Pancreas (tissue), 10 donors: ENCODE measurements at regions not wholly inside any gene's neighbourhood (a gene's known extent, or its start where the extent isn't known, plus 50 kb on each side); places are given as distances from the start of the nearest gene placed in this dataset.
"Not testable (repeated sequence)": the region's sequence is repeated elsewhere in the genome, so short reads cannot be mapped to it uniquely, and the experiment has no call there.

Experiments
- ATAC-seq, 4 donors: fragments of 200-7000 bp; cut with Tn5 transposase; one replicate each; pipeline versions ENCODE4 v1.8.0 to v1.9.1; 2020; ENCODE audit warnings: mild to moderate bottlenecking in 4 of 4, moderate library complexity in 4 of 4
- DNase-seq, 6 donors: peaks; one replicate each; pipeline ENCODE4 v3.0.0-alpha.2; 2020
- FAIRE-seq: peaks from 2 replicates; lab custom pipeline; 2012; peaks lifted over from hg19 to GRCh38; lab: Jason Lieb, UNC
- H3K27ac ChIP-seq, 4 donors: fragments of 200-600 bp; sonication (generic); 1 replicate in 3 of 4; 2 replicates in 1 of 4; pipeline versions ENCODE4 v1.5.0 to v1.8.0; 2020
- H3K27me3 ChIP-seq, 4 donors: fragments of 200-600 bp; one replicate each; pipeline ENCODE4 v1.8.0; 2021
- H3K36me3 ChIP-seq, 3 donors: fragments of 200-600 bp; sonication (generic) in 1 of 3; one replicate each; pipeline versions ENCODE4 v1.5.0 to v1.8.0; 2020 to 2021
- H3K4me1 ChIP-seq, 3 donors: fragments of 200-600 bp; one replicate each; pipeline ENCODE4 v1.8.0; 2021
- H3K4me3 ChIP-seq, 4 donors: fragments of 200-600 bp; sonication (generic) in 2 of 4; one replicate each; pipeline versions ENCODE4 v1.5.0 to v1.8.0; 2020 to 2021
- H3K9me3 ChIP-seq, 4 donors: fragments of 200-600 bp; one replicate each; pipeline ENCODE4 v1.8.0; 2021
- WGBS, 2 donors: extraction: QIAGEN DNeasy Blood & Tissue Kit; methylation state at CpG; one replicate each; pipeline ENCODE4 v1.1.7; 2013; 5-methylcytosine and 5-hydroxymethylcytosine counted together
- intact Hi-C, 3 donors: fragments of 100-400 bp; cut with DNase I; formaldehyde crosslinking; loops; one replicate each; pipeline versions ENCODE4 v1.11.1 to v1.14.2; 2022
- TF ChIP-seq, protein P1 (sequence below), 4 donors: fragments of 200-600 bp; sonication (generic) in 3 of 4; IDR thresholded peaks; one replicate each; pipeline versions ENCODE4 v1.5.0 to v1.8.0; 2021; ENCODE audit warnings: antibody characterized with exemption in 4 of 4
- donor health status: healthy with polysubstance abuse.
- donor health status: DM: no; HTN: no; CAD: no; lungs with moderate emphysema.
- donor health status: DM: no; HTN: no; CAD: no.
- donor health status: control.
- donor health status: control.
- donor health status: Bipolar disorder and iron deficiency.
- donor health status: DM: yes; HTN: yes; CAD: no.
- donor health status: DM: no; HTN: no; CAD: no.
- donor health status: DM: no; HTN: no; CAD: no.
- donor health status: DM: yes; HTN: yes; CAD: no.

DNA sequence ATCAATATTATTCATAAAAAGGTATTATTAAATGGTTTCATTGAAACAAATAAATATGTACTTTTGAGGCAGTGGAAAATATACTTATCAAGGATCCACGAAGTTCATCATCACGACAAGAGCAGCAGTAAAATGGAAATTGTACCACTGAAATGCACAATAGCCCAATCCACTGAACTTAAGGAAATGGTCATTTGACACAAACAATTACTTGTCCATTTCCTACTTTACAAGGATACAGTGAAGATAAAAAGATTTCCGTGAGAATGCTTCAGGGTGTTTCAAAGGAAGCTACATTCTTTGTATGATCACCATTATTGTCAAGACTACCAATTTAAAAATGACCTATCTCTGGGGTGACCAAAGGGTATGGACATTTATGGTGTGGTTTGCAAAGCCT, 210.3 kb downstream of the SYK start:
- H3K27me3 ChIP-seq = no peaks in the 10 kb centered on the region
- H3K27ac ChIP-seq = no peak overlapping the region
- H3K9me3 ChIP-seq = no peaks in the 10 kb centered on the region
- 51 to 55% methylated on average over 3 of the region's 3 CpGs for WGBS, 2 donors
- no peak overlapping the region for H3K4me3 ChIP-seq
- intact Hi-C loops = no loop called here
- no peaks in the 10 kb centered on the region for H3K4me1 ChIP-seq
- TF ChIP-seq, protein P1, sequence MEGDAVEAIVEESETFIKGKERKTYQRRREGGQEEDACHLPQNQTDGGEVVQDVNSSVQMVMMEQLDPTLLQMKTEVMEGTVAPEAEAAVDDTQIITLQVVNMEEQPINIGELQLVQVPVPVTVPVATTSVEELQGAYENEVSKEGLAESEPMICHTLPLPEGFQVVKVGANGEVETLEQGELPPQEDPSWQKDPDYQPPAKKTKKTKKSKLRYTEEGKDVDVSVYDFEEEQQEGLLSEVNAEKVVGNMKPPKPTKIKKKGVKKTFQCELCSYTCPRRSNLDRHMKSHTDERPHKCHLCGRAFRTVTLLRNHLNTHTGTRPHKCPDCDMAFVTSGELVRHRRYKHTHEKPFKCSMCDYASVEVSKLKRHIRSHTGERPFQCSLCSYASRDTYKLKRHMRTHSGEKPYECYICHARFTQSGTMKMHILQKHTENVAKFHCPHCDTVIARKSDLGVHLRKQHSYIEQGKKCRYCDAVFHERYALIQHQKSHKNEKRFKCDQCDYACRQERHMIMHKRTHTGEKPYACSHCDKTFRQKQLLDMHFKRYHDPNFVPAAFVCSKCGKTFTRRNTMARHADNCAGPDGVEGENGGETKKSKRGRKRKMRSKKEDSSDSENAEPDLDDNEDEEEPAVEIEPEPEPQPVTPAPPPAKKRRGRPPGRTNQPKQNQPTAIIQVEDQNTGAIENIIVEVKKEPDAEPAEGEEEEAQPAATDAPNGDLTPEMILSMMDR (IDR thresholded peaks at IDR 0.05) = no peak
- FAIRE-seq (no peak), DNase-seq (no peak), ATAC-seq (no peak)
- no peaks in the 10 kb centered on the region for H3K36me3 ChIP-seq

DNA sequence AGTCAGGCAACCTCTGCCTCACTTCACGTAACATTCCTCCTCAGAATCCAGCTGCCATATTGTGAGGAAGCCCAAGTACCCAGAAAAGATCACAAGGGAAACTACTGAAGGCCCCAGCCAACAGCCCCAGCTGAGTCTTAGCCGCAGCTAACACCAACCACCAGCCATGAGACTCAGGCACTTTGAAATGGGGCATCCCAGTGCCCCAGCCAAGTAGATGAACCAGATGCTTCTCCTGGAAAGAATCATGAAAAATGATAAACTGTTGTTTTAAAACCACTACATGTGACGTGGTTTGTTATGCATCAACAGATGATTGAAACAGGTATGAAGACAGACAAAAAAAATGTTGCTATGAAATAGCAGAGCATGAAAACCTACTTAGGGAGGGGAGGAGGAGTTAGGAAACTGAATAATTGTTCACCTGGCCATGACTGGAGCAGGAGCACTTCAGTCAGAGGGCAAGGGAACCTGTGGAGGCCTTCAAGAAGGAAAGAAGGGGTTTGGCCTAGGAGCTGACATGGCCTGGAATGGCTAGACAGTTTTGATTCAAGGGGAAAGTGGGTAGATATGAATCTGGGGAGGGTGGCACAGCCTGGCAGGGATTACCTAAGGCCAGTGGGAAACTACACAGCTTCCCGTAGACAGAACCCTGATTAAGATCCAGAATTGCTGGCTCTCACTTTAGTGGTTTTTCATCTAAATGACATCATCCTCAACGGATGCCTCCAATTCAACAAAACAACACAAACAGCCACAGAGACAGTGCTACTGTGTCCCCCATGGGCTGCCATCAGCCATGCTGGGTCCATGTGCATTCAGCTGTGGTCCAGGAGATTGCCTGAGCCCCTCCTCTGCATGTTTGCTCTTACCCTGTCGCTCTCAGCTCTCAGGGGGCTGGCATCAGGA, 211.6 kb downstream of the SYK start:
- WGBS, 2 donors = 87 to 93% methylated on average over 6 of the region's 6 CpGs
- intact Hi-C loops = no loop called here
- no peak for ATAC-seq

DNA sequence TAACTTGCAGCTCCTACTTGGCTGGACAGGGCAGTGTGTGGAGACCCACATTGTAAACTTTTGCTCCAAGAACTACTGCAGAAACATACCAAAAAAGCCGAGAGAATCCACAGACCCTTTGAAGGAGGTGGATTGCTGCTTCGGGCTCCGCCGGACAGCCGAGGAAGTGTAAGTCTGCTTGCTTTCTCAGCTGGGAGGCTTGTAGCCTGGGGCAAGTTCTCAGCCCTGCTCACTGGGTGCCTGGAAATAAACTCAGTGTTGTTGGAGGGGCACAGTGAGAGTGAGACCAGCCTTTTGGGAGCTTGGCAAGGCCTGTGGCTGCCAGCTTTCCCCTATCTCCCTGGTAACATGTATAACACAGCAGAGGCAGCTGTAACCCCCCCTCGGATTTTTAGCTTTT, 215.6 kb downstream of the SYK start:
- no peak overlapping the region for H3K27ac ChIP-seq
- no peaks in the 10 kb centered on the region for H3K27me3 ChIP-seq
- TF ChIP-seq, protein P1 (IDR thresholded peaks at IDR 0.05) = no peak
- no peak overlapping the region for H3K4me3 ChIP-seq
- no peaks in the 10 kb centered on the region for H3K9me3 ChIP-seq
- H3K36me3 ChIP-seq = no peaks in the 10 kb centered on the region
- FAIRE-seq (no peak), ATAC-seq (no peak), DNase-seq (no peak)
- H3K4me1 ChIP-seq = no peaks in the 10 kb centered on the region
- 83 to 88% methylated on average over 6 of the region's 6 CpGs for whole genome bisulfite sequencing, 2 donors
- intact Hi-C loops = no loop called here

More for the DNA sequence above, 211.6 kb downstream of the SYK start:
- DNase-seq (no peak), FAIRE-seq (no peak)
- Histone ChIP-seq H3K4me3 (no peak overlapping the region), H3K27me3 (no peaks in the 10 kb centered on the region), H3K4me1 (no peaks in the 10 kb centered on the region), H3K27ac (no peak overlapping the region), H3K9me3 (no peaks in the 10 kb centered on the region), H3K36me3 (no peaks in the 10 kb centered on the region)
- TF ChIP-seq, protein P1 (IDR thresholded peaks at IDR 0.05) = no peak

DNA sequence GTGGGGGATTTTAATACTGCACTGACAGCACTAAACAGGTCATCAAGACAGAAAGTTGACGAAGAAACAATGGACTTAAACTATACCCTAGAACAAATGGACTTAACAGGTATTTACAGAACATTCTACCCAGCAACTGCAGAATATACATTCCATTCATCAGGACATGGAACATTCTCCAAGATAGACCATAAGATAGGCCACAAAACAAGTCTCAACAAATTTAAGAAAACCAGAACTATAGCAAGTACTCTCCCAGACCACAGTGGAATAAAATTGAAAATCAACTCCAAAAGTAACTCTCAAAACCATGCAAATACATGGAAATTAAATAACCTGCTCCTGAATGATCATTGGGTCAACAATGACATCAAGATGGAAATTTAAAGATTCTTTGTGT, 218.3 kb downstream of the SYK start:
- DNase-seq, H3K36me3 ChIP-seq, H3K27me3 ChIP-seq, FAIRE-seq, H3K9me3 ChIP-seq, H3K4me3 ChIP-seq, H3K4me1 ChIP-seq, H3K27ac ChIP-seq, ATAC-seq, intact Hi-C loops: not testable (repeated sequence)
- WGBS, 2 donors = 86 to 94% methylated on average over 1 of the region's 1 CpG

DNA sequence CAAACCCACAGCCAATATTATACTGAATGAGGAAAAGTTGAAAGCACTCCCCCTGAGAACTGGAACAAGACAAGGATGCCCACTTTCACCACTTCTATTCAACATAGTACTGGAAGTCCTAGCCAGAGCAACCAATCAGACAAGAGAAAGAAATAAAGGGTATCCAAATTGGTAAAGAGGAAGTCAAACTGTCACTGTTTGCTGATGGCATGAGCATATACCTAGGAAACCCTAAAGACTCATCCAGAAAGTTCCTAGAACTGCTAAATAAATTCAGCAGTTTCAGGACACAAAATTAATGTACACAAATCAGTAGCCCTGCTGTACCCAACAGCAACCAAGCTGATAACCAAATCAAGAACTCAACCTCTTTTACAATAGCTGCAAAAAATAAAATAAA, 220.0 kb downstream of the SYK start:
- ATAC-seq, FAIRE-seq, H3K4me3 ChIP-seq, H3K27ac ChIP-seq, DNase-seq, H3K36me3 ChIP-seq, H3K27me3 ChIP-seq, H3K9me3 ChIP-seq, H3K4me1 ChIP-seq, intact Hi-C loops: not testable (repeated sequence)

DNA sequence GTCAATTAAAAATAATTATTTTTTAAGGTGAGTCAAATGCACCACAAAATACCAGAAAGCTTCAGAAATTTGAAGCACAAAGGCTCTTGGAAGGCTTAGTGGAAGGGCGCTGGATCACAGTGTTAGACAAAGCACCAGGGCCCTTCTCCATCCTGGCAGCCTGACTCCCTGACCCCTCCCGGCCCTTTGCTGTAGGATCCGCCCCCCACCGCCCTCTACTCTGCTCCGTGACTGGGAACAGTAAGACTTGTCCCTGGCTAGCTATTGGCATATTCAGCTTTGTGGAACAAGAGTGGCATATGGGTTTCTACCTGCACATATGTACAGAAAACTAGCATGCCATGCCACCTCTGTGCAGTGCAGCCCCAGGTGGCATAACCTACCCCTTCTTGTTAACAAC, 222.1 kb downstream of the SYK start:
- FAIRE-seq = no peak
- WGBS, 2 donors = 82 to 93% methylated on average over 5 of the region's 5 CpGs
- no peak for ATAC-seq
- no peaks in the 10 kb centered on the region for H3K36me3 ChIP-seq
- H3K27me3 ChIP-seq = no peaks in the 10 kb centered on the region
- H3K9me3 ChIP-seq = no peaks in the 10 kb centered on the region
- H3K4me3 ChIP-seq = no peak overlapping the region
- H3K27ac ChIP-seq = no peak overlapping the region
- no peaks in the 10 kb centered on the region for H3K4me1 ChIP-seq
- no peak for DNase-seq
- TF ChIP-seq, protein P1 (IDR thresholded peaks at IDR 0.05) = no peak
- intact Hi-C loops = no loop called here
